Adrenal gland (tissue), 9 donors: ENCODE measurements at regions not wholly inside any gene's neighbourhood (a gene's known extent, or its start where the extent isn't known, plus 50 kb on each side); places are given as distances from the start of the nearest gene placed in this dataset.
"Not testable (repeated sequence)": the region's sequence is repeated elsewhere in the genome, so short reads cannot be mapped to it uniquely, and the experiment has no call there.

Experiments
- DNase-seq, 7 donors: peaks; one replicate each; pipeline ENCODE4 v3.0.0-alpha.2; 2019 to 2020
- H3K27ac ChIP-seq, 5 donors: fragments of 200-600 bp; sonication (generic) in 4 of 5; 1 replicate in 3 of 5; 2 replicates in 2 of 5; pipeline versions ENCODE4 v1.5.1 to v1.8.0; 2016 to 2020; ENCODE audit warnings: mild to moderate bottlenecking in 1 of 5
- H3K27me3 ChIP-seq: fragments of 200-600 bp; 2 replicates; pipeline ENCODE4 v1.8.0; 2021
- H3K36me3 ChIP-seq, 2 donors: fragments of 200-600 bp; replicated peaks in 1 of 2; 1 replicate in 1 of 2; 2 replicates in 1 of 2; pipeline versions ENCODE4 v1.5.1 to v1.8.0; 2018 to 2022
- H3K4me1 ChIP-seq, 2 donors: fragments of 200-600 bp; replicated peaks in 1 of 2; 1 replicate in 1 of 2; 2 replicates in 1 of 2; pipeline versions ENCODE4 v1.5.1 to v1.8.0; 2018 to 2021
- H3K4me3 ChIP-seq, 4 donors: fragments of 200-600 bp; sonication (generic) in 3 of 4; one replicate each; pipeline ENCODE4 v1.5.1; 2016 to 2018
- H3K9me3 ChIP-seq, 3 donors: fragments of 200-600 bp; sonication (generic) in 1 of 3; replicated peaks in 1 of 3; 1 replicate in 2 of 3; 2 replicates in 1 of 3; pipeline versions ENCODE4 v1.5.1 to v1.8.0; 2016 to 2021
- CTCF ChIP-seq, 6 experiments: fragments of 450-650 bp in 4 of 6; fragments of 200-600 bp in 2 of 6; sonication (generic) in 1 of 6; IDR thresholded peaks; 1 replicate in 5 of 6; 2 replicates in 1 of 6; pipeline versions ENCODE4 v1.5.1 to v1.8.0; 2016 to 2021; ENCODE audit warnings: antibody characterized with exemption in 6 of 6, mild to moderate bottlenecking in 2 of 6, moderate library complexity in 1 of 6
- POLR2A ChIP-seq, 2 donors: fragments of 450-650 bp; IDR thresholded peaks; one replicate each; pipeline ENCODE4 v1.6.1; 2017; ENCODE audit warnings: antibody characterized with exemption in 2 of 2, mild to moderate bottlenecking in 2 of 2, moderate library complexity in 1 of 2
- WGBS, 4 donors: extraction: QIAGEN DNeasy Blood & Tissue Kit in 2 of 4; methylation state at CpG; one replicate each; pipeline versions ENCODE4 v1.1.5 to v1.1.7; 2013 to 2017; 5-methylcytosine and 5-hydroxymethylcytosine counted together
- intact Hi-C, 2 donors: fragments of 100-400 bp; cut with DNase I; formaldehyde crosslinking; loops; one replicate each; pipeline versions ENCODE4 v1.14.1 to v1.15.0; 2022 to 2023
- donor health status: healthy with polysubstance abuse.
- donor health status: Bipolar disorder and iron deficiency.
- donor health status: DM: yes; HTN: yes; CAD: no.
- donor health status: DM: no; HTN: no; CAD: no.
- donor health status: DM: no; HTN: no; CAD: no.

- WGBS, 4 donors: 74 to 90% (median 84%) methylated on average over 4 to 8 of the region's 8 CpGs
- TF ChIP-seq POLR2A (IDR thresholded peaks at IDR 0.05): no peak
- no peak for TF ChIP-seq CTCF (IDR thresholded peaks at IDR 0.05)
These were observed 661.6 kb upstream of the TMPRSS15 start for GRCh38 chr21:19065164-19065563.

GRCh38 chr21:19076031-19076430 is 672.4 kb upstream of the TMPRSS15 start:
- Histone ChIP-seq H3K4me1 (no peaks in the 10 kb centered on the region), H3K27me3 (no peaks in the 10 kb centered on the region), H3K36me3 (no peaks in the 10 kb centered on the region), H3K9me3 (no peaks in the 10 kb centered on the region), H3K4me3 (no peak overlapping the region), H3K27ac (no peak overlapping the region)
- no peak for DNase-seq
- TF ChIP-seq POLR2A (IDR thresholded peaks at IDR 0.05): no peak
- TF ChIP-seq CTCF (IDR thresholded peaks at IDR 0.05): no peak
- 82 to 89% (median 87%) methylated on average over 1 of the region's 1 CpG for WGBS, 4 donors
- intact Hi-C loops: no loop called here

More at GRCh38 chr21:19065164-19065563, 661.6 kb upstream of the TMPRSS15 start:
- Histone ChIP-seq H3K4me3 (no peak overlapping the region), H3K4me1 (no peaks in the 10 kb centered on the region), H3K36me3 (no peaks in the 10 kb centered on the region), H3K27ac (no peak overlapping the region), H3K27me3 (no peaks in the 10 kb centered on the region), H3K9me3 (no peaks in the 10 kb centered on the region)
- intact Hi-C loops: no loop called here
- no peak for DNase-seq

- H3K27me3 ChIP-seq: no peaks in the 10 kb centered on the region
- H3K9me3 ChIP-seq: no peaks in the 10 kb centered on the region
- H3K36me3 ChIP-seq: no peaks in the 10 kb centered on the region
- H3K27ac ChIP-seq: no peak overlapping the region
- no peaks in the 10 kb centered on the region for H3K4me1 ChIP-seq
- intact Hi-C loops: no loop called here
- H3K4me3 ChIP-seq: no peak overlapping the region
- TF ChIP-seq CTCF (IDR thresholded peaks at IDR 0.05): no peak
- no peak for TF ChIP-seq POLR2A (IDR thresholded peaks at IDR 0.05)
- WGBS, 4 donors: 77 to 85% (median 84%) methylated on average over 2 of the region's 2 CpGs
- no peak for DNase-seq
These were observed 706.1 kb upstream of the TMPRSS15 start for GRCh38 chr21:19109694-19110093.

- H3K27ac ChIP-seq, H3K27me3 ChIP-seq, H3K4me3 ChIP-seq, H3K4me1 ChIP-seq, H3K9me3 ChIP-seq, DNase-seq, H3K36me3 ChIP-seq, intact Hi-C loops: not testable (repeated sequence)
- 85 to 95% (median 88%) methylated on average over 4 of the region's 4 CpGs for WGBS, 4 donors
These were observed 715.7 kb upstream of the TMPRSS15 start for GRCh38 chr21:19119259-19119658.

GRCh38 chr21:19120591-19120990 is 717.0 kb upstream of the TMPRSS15 start:
- no peak for TF ChIP-seq POLR2A (IDR thresholded peaks at IDR 0.05)
- no peak for TF ChIP-seq CTCF (IDR thresholded peaks at IDR 0.05)
- Histone ChIP-seq H3K9me3 (no peaks in the 10 kb centered on the region), H3K27me3 (no peaks in the 10 kb centered on the region), H3K27ac (no peak overlapping the region), H3K36me3 (no peaks in the 10 kb centered on the region), H3K4me3 (no peak overlapping the region), H3K4me1 (peaks cover 0 to 4% of the 10 kb centered on the region in 2 donors)
- no peak for DNase-seq
- intact Hi-C loops: no loop called here
- WGBS, 4 donors: 87 to 95% (median 93%) methylated on average over 4 of the region's 4 CpGs
